DOHH2 (cell line): ENCODE measurements at regions not wholly inside any gene's neighbourhood (a gene's known extent, or its start where the extent isn't known, plus 50 kb on each side); places are given as distances from the start of the nearest gene placed in this dataset.

Experiments
- H3F3A ChIP-seq: fragments of 200-600 bp; sonication (generic), shearing (Covaris generic); 2 replicates; pipeline ENCODE4 v1.6.0; 2016; ENCODE audit warnings: antibody characterized with exemption, mild to moderate bottlenecking; ENCODE audit not compliant: control insufficient read depth, insufficient read depth
- H3K27ac ChIP-seq: fragments of 200-600 bp; sonication (generic); 2 replicates; pipeline ENCODE4 v1.5.1; 2014; ENCODE audit warnings: low read depth, mild to moderate bottlenecking, low read length, moderate library complexity
- H3K27me3 ChIP-seq: fragments of 200-600 bp; sonication (generic); 2 replicates; pipeline ENCODE4 v1.6.1; 2014; ENCODE audit warnings: mild to moderate bottlenecking, low read length, mixed read lengths; ENCODE audit not compliant: control insufficient read depth
- H3K36me3 ChIP-seq: fragments of 200-600 bp; sonication (generic); 2 replicates; pipeline ENCODE4 v1.6.1; 2014; ENCODE audit warnings: mild to moderate bottlenecking, low read length, moderate library complexity, mixed read lengths; ENCODE audit not compliant: control insufficient read depth
- H3K4me1 ChIP-seq: fragments of 200-600 bp; sonication (generic); 2 replicates; pipeline ENCODE4 v1.6.1; 2014; ENCODE audit warnings: mild to moderate bottlenecking, low read length, mixed read lengths; ENCODE audit not compliant: control insufficient read depth
- H3K4me2 ChIP-seq: fragments of 200-600 bp; sonication (generic); 2 replicates; pipeline ENCODE4 v1.6.0; 2014; ENCODE audit warnings: mild to moderate bottlenecking, low read length, moderate library complexity
- H3K4me3 ChIP-seq: fragments of 200-600 bp; sonication (generic); 2 replicates; pipeline ENCODE4 v1.5.1; 2014; ENCODE audit warnings: mild to moderate bottlenecking, low read length, mixed read lengths
- H3K79me2 ChIP-seq: fragments of 200-600 bp; sonication (generic); 2 replicates; pipeline ENCODE4 v1.6.1; 2014; ENCODE audit warnings: mild to moderate bottlenecking, low read length, mixed read lengths; ENCODE audit not compliant: control insufficient read depth
- H3K9me2 ChIP-seq: fragments of 200-600 bp; sonication (generic); replicated peaks from 2 replicates; pipeline ENCODE4 v1.6.1; 2014; ENCODE audit warnings: mild to moderate bottlenecking, low read length, mixed read lengths; ENCODE audit not compliant: control insufficient read depth
- H3K9me3 ChIP-seq: fragments of 200-600 bp; sonication (generic); 2 replicates; pipeline ENCODE4 v1.6.1; 2014; ENCODE audit warnings: antibody characterized with exemption, low read length, mixed read lengths; ENCODE audit not compliant: control insufficient read depth, insufficient read depth
- H4K20me1 ChIP-seq: fragments of 200-600 bp; sonication (generic); 2 replicates; pipeline ENCODE4 v1.6.0; 2014; ENCODE audit warnings: low read depth, mild to moderate bottlenecking, antibody characterized with exemption, low read length, moderate library complexity; ENCODE audit not compliant: control insufficient read depth, insufficient read depth
- CTCF ChIP-seq: fragments of 200-600 bp; sonication (generic); IDR thresholded peaks from one replicate; pipeline ENCODE4 v1.5.1; 2014; ENCODE audit warnings: antibody characterized with exemption, mild to moderate bottlenecking, low read depth, low read length; ENCODE audit not compliant: poor library complexity, severe bottlenecking
- EZH2phosphoT487 ChIP-seq: fragments of 200-600 bp; sonication (generic); IDR thresholded peaks from 2 replicates; pipeline ENCODE4 v1.6.1; 2017; ENCODE audit warnings: borderline replicate concordance, mild to moderate bottlenecking, antibody characterized with exemption, low read length, moderate library complexity, mixed read lengths

- H3F3A ChIP-seq = no peaks in the 10 kb centered on the region
- no peaks in the 10 kb centered on the region for H3K27me3 ChIP-seq
- H4K20me1 ChIP-seq = no peaks in the 10 kb centered on the region
- no peak overlapping the region for H3K4me2 ChIP-seq
- no peaks in the 10 kb centered on the region for H3K9me3 ChIP-seq
- no peaks in the 10 kb centered on the region for H3K79me2 ChIP-seq
- no peaks in the 10 kb centered on the region for H3K9me2 ChIP-seq
- H3K4me3 ChIP-seq = no peak overlapping the region
- no peak overlapping the region for H3K27ac ChIP-seq
- peaks cover 9% of the 10 kb centered on the region for H3K4me1 ChIP-seq
- H3K36me3 ChIP-seq = no peaks in the 10 kb centered on the region
- TF ChIP-seq CTCF (no peak), EZH2phosphoT487 (no peak)
These were observed 146.1 kb upstream of the TSC22D2 start for GRCh38 chr3:150261958-150262357.

GRCh38 chr3:150261418-150261817 lies 146.7 kb upstream of the TSC22D2 start:
- Histone ChIP-seq H3K36me3 (no peaks in the 10 kb centered on the region), H3K27ac (no peak overlapping the region), H3K4me1 (peaks cover 9% of the 10 kb centered on the region), H3K9me3 (no peaks in the 10 kb centered on the region), H3K27me3 (no peaks in the 10 kb centered on the region), H3K4me2 (no peak overlapping the region), H4K20me1 (no peaks in the 10 kb centered on the region), H3K9me2 (no peaks in the 10 kb centered on the region), H3F3A (no peaks in the 10 kb centered on the region), H3K79me2 (no peaks in the 10 kb centered on the region), H3K4me3 (no peak overlapping the region)
- TF ChIP-seq CTCF = no peak
- no peak for TF ChIP-seq EZH2phosphoT487

GRCh38 chr3:150260398-150260710 lies 147.7 kb upstream of the TSC22D2 start:
- no peaks in the 10 kb centered on the region for H3K36me3 ChIP-seq
- H4K20me1 ChIP-seq = no peaks in the 10 kb centered on the region
- no peak overlapping the region for H3K4me3 ChIP-seq
- H3K27ac ChIP-seq = no peak overlapping the region
- peaks cover 6% of the 10 kb centered on the region for H3K4me1 ChIP-seq
- no peaks in the 10 kb centered on the region for H3K9me3 ChIP-seq
- H3K79me2 ChIP-seq = no peaks in the 10 kb centered on the region
- no peak overlapping the region for H3K4me2 ChIP-seq
- H3K27me3 ChIP-seq = no peaks in the 10 kb centered on the region
- H3K9me2 ChIP-seq = no peaks in the 10 kb centered on the region
- H3F3A ChIP-seq = no peaks in the 10 kb centered on the region
- TF ChIP-seq CTCF = no peak
